ENCODE measurements at regions not wholly inside any gene's neighbourhood (a gene's known extent, or its start where the extent isn't known, plus 50 kb on each side); places are given as distances from the start of the nearest gene placed in this dataset.

- no peaks in the 10 kb centered on the region for H3K9me3 ChIP-seq (replicated peaks in 1 of 2; ENCODE audit: control insufficient read depth in 1 of 2, insufficient read depth in 1 of 2, low read length in 2 of 2)
- no peaks in the 10 kb centered on the region for H3K27me3 ChIP-seq (ENCODE audit: control insufficient read depth in 2 of 2, insufficient read depth in 2 of 2, low read length in 2 of 2)
- no peak overlapping the region for H3K27ac Mint-ChIP-seq
- no peak for DNase-seq
- WGBS (ENCODE audit: insufficient coverage) = no CpG with 5 or more reads among the region's 2 CpGs
- H3K4me3 ChIP-seq (replicated peaks in 1 of 3; ENCODE audit: low read depth in 2 of 3, low read length in 3 of 3) = no peak overlapping the region
- H2AFZ ChIP-seq (ENCODE audit: insufficient read depth, low read depth, low read length, poor library complexity, severe bottlenecking) = no peak overlapping the region
- H3K27me3 Mint-ChIP-seq (ENCODE audit: low read depth in 3 of 3) = no peaks in the 10 kb centered on the region
- no peaks in the 10 kb centered on the region for H3K36me3 ChIP-seq (replicated peaks in 1 of 2; ENCODE audit: control insufficient read depth in 1 of 2, insufficient read depth in 2 of 2, low read length in 2 of 2)
- no peak overlapping the region for H3K4me3 Mint-ChIP-seq
- no peak overlapping the region for H3K9ac ChIP-seq (ENCODE audit: insufficient read depth, low read length, poor library complexity, severe bottlenecking)
- H3K4me1 ChIP-seq (ENCODE audit: control insufficient read depth in 1 of 2, insufficient read depth in 2 of 2, low read length in 2 of 2) = no peaks in the 10 kb centered on the region
- H3K79me2 ChIP-seq (ENCODE audit: insufficient read depth, low read length) = no peaks in the 10 kb centered on the region
- H3K4me2 ChIP-seq (replicated peaks; ENCODE audit: extremely low read depth, low read length, poor library complexity, severe bottlenecking) = no peak overlapping the region
- no peak overlapping the region for H3K27ac ChIP-seq (ENCODE audit: low read depth in 1 of 2, low read length in 2 of 2)
- H3K9me3 Mint-ChIP-seq = peaks cover 0 to 6% (median 4%) of the 10 kb centered on the region in 7 donors
- no peak for TF ChIP-seq CTCF (IDR thresholded peaks at IDR 0.05)
- no peaks in the 10 kb centered on the region for H4K20me1 ChIP-seq (ENCODE audit: insufficient read depth, low read length)
- intact Hi-C loops (cut with micrococcal nuclease) = no loop called here
- no peaks in the 10 kb centered on the region for H3K36me3 Mint-ChIP-seq
- H3K4me1 Mint-ChIP-seq = no peaks in the 10 kb centered on the region
Observed at GRCh38 chr2:187775196-187775595, 221.0 kb upstream of the TFPI start.

GRCh38 chr2:187775651-187776050 lies 221.4 kb upstream of the TFPI start:
- H3K36me3 Mint-ChIP-seq = no peaks in the 10 kb centered on the region
- H3K4me3 ChIP-seq (replicated peaks in 1 of 3; ENCODE audit: low read depth in 2 of 3, low read length in 3 of 3) = no peak overlapping the region
- no peaks in the 10 kb centered on the region for H3K9me3 ChIP-seq (replicated peaks in 1 of 2; ENCODE audit: control insufficient read depth in 1 of 2, insufficient read depth in 1 of 2, low read length in 2 of 2)
- DNase-seq = no peak
- no peak overlapping the region for H2AFZ ChIP-seq (ENCODE audit: insufficient read depth, low read depth, low read length, poor library complexity, severe bottlenecking)
- no peak overlapping the region for H3K4me2 ChIP-seq (replicated peaks; ENCODE audit: extremely low read depth, low read length, poor library complexity, severe bottlenecking)
- peaks cover 0 to 6% (median 4%) of the 10 kb centered on the region in 7 donors for H3K9me3 Mint-ChIP-seq
- no peaks in the 10 kb centered on the region for H3K4me1 Mint-ChIP-seq
- no peaks in the 10 kb centered on the region for H3K79me2 ChIP-seq (ENCODE audit: insufficient read depth, low read length)
- H3K27ac ChIP-seq (ENCODE audit: low read depth in 1 of 2, low read length in 2 of 2) = no peak overlapping the region
- H3K4me1 ChIP-seq (ENCODE audit: control insufficient read depth in 1 of 2, insufficient read depth in 2 of 2, low read length in 2 of 2) = no peaks in the 10 kb centered on the region
- no peak overlapping the region for H3K9ac ChIP-seq (ENCODE audit: insufficient read depth, low read length, poor library complexity, severe bottlenecking)
- H3K36me3 ChIP-seq (replicated peaks in 1 of 2; ENCODE audit: control insufficient read depth in 1 of 2, insufficient read depth in 2 of 2, low read length in 2 of 2) = no peaks in the 10 kb centered on the region
- H3K4me3 Mint-ChIP-seq = no peak overlapping the region
- no peaks in the 10 kb centered on the region for H4K20me1 ChIP-seq (ENCODE audit: insufficient read depth, low read length)
- intact Hi-C loops (cut with micrococcal nuclease) = no loop called here
- H3K27me3 ChIP-seq (ENCODE audit: control insufficient read depth in 2 of 2, insufficient read depth in 2 of 2, low read length in 2 of 2) = no peaks in the 10 kb centered on the region
- no peaks in the 10 kb centered on the region for H3K27me3 Mint-ChIP-seq (ENCODE audit: low read depth in 3 of 3)
- WGBS (ENCODE audit: insufficient coverage) = no CpG with 5 or more reads among the region's 1 CpG
- no peak for TF ChIP-seq CTCF (IDR thresholded peaks at IDR 0.05)
- H3K27ac Mint-ChIP-seq = no peak overlapping the region

All from CD14-positive monocyte (primary cell).